GM18868 (cell line): ENCODE measurements at regions not wholly inside any gene's neighbourhood (a gene's known extent, or its start where the extent isn't known, plus 50 kb on each side); places are given as distances from the start of the nearest gene placed in this dataset.
"Not testable (repeated sequence)": the region's sequence is repeated elsewhere in the genome, so short reads cannot be mapped to it uniquely, and the experiment has no call there.

ENCODE experiments used
- ATAC-seq: cut with Tn5 transposase; IDR thresholded peaks from one replicate; pipeline ENCODE4 v1.9.1; 2021; ENCODE audit warnings: mild to moderate bottlenecking, moderate library complexity; ENCODE audit not compliant: unreplicated experiment

DNA sequence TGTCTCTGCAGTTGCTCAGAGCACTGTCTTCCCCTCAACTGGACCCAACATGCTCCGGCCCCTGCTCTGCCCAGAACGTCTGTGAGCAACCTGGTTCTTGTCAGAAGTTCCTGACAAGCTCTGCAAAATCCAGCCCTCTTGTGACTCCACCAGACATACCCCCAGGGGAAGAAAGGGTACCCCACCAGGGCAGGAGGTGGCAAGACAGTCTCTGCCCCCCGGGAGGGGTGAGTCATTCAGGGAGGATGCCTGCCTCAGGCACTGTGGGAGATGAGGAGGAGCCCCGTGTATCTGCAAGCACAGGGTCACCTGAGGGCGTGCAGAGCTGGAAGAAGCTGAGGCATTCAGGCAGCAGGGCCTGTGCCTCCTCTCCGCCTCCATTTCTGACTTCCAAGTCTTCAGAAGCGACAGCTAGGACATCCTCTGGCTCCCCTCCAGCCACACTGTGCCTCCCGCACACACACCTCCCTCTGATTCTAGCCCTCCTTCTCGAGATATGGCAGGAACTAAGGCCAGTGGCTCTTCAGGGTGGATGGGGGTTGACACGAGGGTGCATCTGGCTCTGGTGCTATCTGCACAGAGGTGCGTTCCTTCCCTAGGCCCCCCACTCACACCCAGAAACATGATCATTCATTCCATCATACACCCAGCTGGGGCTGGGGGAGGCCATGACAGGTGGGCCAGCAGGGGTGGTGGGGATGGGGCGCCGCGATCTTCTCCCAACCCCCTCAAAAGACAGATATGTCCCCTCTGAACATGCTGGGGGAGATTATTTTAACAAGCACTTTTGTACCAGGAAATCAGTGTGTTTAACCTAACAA lies 222.2 kb downstream of the CYP26B1 start:
- no peak for ATAC-seq

DNA sequence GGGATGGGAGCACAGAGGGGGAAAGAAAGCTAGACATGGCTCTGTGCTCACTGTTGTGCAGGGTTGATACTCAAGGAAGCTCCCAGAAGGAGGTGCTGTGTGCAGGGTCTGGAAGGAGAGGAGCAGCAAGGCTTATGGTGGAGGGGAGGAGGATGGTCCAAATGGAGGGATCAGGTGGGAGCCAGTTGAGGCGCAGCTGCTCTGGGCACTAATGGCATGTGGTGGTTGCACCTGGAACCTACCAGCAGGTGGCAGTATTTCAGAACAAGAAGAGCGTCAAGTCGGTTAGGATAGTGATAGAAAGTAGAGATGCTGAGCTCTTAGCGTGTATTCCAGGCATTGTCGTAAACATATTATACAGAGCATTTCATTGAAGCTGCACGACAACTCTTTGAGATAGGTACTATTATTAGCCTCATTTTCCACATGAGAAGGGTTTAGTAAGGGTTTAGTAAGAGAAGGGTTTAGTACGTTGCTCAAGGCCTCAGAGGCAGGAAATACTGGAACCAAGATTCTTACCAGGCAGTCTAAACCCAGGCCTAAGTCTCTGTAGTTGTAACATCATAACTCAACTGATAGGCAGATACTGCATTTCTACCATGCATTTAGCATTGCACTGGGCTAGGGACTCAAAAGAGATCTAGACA lies 223.7 kb downstream of the CYP26B1 start:
- peak; percentile 91 for ATAC-seq

DNA sequence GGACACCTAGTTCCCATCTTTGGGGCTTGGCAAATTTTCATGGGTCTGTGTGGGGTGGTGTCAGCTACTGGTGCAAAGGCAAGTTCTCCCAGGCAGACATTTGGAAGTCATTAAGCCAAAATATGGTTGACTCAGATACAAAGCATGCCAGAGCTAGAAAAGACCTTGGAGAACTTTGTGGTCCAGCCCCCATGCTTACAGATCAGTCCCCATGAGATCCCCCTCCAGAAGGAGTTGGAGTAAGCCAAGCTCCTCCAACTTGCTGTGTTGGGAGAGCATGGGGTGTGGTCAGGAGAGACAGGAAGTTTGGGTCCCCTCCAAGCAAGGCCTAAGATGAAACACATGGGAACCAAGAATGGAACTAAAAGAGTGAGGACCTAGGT lies 224.5 kb downstream of the CYP26B1 start:
- no peak for ATAC-seq

DNA sequence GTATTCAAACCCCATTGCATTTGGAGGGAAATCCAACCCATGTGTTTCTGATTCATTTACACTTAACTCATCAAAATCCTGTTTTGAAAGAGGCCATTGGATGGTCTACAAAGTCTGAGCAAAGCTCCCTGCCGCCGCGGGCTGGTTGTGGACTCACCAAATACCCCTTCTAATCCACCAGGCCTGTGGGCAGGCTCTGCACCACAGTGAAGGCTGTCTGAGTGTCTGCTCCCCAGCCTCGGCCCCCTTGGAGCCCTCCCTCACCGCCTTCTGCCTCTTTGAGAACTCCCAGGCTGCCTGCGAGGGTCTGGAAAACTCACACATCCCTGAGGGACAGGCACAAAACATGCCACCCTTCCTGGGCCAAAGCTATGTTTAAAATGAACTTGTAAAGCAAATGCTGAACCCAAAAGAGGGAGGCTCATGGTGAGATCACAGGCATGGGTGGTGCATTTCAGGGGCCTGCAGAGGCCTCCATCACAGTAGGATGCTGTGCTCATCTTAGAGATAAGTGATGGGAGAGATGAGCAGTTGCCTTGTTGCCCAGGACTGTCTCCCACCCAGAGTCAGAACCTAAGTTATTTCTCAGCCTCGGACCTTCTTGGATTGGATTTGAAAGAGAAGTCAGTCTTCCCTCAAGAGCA lies 225.0 kb downstream of the CYP26B1 start:
- ATAC-seq, result no peak

DNA sequence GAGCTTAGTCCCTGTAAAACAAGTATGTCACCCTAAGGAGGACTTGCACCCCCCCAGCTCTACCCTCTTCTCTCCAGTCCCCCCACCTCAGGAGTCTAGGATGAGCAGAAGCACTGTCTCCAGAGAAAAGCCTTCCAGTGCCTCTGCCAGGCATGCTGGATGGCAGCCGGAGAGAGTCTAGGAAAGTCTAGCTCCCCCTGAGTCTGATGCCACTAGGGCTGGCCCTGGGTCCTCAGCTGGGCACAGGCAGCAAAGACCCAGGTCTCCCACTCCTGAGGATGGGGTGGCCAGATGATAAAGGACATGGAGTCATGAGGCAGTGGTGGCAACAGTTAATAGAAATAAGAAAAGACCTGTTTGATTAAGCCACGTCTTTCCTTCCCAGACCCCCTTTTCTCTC lies 225.6 kb downstream of the CYP26B1 start:
- ATAC-seq, result no peak

DNA sequence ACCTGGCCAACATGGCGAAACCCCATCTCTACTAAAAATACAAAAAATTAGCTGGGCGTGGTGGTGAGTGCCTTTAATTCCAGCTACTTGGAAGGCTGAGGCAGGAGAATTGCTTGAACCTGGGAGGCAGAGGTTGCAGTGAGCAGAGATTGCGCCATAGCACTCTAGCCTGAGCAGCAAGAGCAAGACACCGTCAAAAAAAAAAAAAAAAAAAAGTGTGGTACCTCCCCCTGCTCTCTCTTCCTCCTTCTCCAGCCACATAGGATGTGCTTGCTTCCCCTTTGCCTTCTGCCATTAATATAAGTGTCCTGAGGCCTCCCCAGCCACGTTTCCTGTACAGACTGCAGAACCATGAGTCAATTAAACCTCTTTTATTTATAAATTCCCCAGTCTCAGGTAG lies 226.8 kb downstream of the CYP26B1 start:
- not testable (repeated sequence) for ATAC-seq

DNA sequence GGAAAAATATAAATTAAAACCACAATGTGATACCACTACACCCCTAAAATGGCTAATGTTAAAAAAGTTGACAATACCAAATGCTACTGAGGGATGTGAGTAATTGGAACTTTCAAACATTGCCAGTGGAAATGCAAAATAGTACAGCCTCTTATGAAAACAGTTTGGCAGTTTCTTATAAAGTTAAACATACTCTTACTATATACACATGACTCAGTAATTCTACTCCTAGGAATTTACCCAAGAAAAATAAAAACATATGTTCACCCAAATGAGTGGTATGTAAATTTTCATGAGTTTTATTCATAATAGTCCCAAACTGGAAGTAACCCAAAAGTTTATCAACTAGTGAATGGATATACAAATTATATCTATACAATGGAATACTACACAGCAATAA lies 228.0 kb downstream of the CYP26B1 start:
- ATAC-seq, result no peak

DNA sequence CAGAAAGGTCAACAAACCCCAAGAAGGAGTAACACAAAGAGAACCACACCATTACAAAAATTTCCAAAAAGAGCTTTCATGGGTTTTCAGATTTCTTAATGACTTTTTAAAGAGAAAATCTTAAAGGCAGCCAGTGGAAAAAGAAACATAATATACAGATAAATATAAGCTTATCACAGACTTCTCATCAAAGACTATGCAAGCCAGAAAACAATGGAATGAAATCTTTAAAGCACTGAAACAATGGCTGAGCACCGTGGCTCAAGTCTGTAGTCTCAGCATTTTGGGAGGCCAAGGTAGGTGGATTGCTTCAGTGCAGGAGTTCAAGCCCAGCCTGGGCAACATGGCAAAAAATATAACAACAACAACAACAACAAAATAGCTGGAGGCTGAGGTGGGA lies 237.4 kb downstream of the CYP26B1 start:
- ATAC-seq, result no peak

DNA sequence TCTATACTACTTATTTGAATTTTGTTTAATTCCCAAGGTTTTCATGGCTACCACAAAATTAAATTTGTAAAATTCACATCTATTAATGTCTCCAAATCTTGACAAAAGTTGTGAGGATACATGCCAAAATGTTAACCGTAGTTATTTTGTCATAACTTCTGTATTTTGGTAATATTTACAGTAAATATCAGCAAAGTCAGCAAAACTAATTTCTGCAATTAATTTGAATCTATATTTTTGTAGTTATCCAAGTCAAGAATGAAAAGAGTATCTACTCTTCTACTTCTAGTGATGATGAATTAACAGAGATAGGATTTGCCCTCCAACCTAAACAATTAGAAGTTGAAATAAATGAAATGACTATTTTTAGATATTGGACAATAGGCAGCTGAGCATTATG lies 238.9 kb downstream of the CYP26B1 start:
- ATAC-seq, result no peak

DNA sequence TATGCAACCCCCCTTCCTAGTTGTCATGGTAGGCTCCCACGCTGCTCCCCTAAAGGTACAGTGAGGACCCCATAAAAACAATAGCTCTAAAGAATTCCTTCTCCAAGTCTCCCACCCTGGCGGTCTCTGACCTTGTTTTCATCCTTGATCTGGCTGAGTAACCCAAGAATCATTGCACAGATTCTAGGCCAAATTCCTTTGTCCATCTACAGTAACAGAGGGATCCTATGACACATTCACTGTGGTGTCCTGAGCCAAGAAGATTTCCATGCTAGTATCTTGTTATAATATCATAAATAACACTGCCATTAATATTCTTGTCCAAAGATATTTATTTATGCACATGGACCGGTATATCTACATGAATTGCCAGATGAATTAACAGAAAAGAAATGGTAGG lies 240.2 kb downstream of the CYP26B1 start:
- no peak for ATAC-seq

DNA sequence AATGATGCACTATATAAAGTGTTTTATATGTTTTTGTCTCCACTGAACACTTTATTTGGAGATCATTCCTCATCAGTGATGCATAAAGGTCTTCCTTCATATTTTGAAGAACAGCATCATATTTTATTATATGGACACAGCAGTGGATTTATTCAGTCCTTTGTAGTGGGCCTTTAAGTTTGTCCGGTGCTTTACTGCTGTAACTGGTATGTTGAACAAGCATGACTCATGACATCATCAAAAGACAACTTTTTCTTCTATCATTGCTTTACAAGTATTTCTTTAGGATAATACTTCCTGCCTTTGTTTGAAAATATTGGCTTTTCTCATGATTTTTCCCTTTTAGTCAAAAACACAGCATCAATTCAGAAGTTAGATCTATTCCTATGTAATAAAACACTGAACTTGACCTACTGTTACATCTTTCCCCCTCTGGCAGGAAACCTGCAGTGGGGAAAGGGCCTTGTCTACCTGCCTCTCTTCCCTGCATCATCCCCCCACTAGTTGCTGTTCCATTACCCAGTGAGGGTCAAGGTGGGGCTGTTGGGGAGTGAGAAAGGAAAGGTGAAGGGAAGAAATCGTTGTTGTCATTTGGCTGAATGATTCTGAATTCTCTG lies 241.2 kb downstream of the CYP26B1 start:
- ATAC-seq, result no peak

DNA sequence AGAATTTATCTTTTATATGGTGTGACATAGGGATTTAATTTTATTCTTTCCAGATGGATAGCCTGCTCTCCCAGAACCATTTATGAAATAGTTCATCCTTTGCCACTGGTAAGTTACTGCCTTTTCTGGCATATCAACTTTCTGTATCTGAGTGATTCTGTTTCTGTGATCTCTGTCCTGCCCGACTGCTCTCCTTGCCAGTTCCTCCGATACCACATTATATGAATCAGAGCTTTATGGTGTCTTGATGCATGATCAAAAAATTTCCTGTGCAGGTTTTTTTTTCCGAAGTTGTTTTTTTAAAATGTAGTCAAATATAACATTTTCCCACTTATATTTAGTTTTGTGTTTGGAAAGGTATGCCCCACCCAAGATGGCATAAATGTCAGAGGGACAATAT lies 242.5 kb downstream of the CYP26B1 start:
- ATAC-seq, result no peak

DNA sequence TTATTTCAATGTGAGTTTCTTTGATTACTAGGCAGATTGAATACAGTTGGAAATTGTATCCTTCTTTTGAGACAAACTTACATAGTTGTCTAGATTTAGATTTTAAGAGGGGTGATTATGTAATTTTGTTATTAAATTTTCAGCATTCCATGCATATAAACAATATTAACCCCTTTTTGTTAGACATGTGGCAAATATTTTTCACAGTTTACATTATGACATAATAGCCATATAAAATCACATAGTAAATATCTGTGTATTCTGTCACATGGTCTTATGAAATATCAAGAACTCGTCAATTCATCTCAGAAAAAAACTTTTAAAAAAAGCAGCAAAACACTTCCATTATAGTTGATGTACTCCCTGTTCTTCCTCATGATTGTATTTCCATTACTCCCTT lies 243.8 kb downstream of the CYP26B1 start:
- no peak for ATAC-seq

DNA sequence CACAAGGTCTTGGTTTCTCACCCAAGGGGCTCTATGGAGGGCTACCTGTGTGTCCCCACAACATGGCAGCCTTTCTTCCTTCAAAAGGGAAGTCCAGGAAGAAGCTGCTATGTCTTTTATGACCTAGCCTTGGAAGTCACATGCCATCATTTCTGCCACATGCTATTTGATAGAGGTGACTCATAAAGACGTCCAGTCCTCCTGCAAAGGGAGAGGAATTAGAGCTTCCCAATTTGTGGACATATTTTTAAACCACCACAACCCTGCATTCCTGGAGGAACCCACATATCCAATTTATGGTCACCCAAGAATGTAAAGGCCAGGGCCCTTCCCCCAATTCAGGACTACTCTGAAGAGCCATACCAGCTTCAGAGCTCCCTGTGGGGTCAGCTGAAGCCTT lies 246.2 kb downstream of the CYP26B1 start:
- no peak for ATAC-seq

DNA sequence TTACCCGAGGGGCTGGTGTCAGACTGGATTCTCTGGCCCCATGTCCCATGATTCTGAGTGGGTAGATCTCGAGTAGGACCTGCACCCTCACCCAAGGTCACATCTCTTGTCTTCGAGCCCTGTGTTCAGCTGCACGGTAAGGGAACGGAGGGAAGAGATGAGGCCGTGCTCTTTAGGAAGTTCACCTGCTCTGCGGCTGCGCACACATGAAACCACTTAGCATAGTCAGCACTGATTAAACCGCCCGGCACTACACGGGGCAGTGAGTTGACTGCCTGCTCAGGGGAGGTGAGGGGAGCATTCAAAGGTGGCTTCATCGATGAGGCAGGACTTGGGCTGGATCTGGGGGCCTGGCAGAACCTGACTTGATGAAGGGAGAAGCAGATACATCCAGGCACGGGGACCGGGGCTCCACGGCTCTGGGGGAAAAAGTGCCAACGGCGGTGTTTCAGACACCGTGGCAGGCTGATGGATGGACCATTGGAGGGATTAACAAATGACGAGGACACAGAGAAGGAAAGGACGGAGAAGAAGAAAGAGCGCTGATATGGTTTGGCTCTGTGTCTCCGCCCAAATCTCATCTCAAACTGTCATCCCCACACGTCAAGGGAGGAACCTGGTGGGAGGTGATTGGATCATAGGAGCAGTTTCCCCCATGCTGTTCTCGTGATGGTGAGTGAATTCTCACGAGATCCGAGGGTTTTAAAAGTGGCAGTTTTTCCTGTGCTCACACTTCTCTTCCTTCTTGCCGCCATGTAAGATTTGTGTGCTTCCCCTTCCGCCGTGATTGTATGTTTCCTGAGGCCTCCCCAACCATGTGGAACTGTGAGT lies 248.6 kb downstream of the CYP26B1 start:
- no peak for ATAC-seq

DNA sequence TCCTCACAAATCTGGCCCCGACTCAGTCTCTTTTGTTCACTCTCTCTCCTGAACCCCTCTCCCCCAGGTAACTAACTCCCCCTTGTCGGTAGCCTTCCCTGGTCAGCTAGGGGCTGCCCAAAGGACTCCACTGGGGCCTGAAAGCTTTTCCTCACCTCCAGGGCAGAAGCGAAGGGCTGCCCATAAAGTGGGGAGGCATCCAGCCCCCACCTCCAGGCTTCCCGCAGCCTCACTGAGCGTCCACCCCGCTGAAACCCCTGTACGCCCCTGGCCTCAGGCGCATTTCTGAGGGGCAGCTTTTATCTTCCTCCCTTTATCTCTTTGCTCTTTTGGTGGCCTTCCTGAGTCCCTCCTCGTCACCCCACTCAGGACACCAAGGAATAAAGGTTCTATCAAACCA lies 249.3 kb downstream of the CYP26B1 start:
- ATAC-seq, result no peak

DNA sequence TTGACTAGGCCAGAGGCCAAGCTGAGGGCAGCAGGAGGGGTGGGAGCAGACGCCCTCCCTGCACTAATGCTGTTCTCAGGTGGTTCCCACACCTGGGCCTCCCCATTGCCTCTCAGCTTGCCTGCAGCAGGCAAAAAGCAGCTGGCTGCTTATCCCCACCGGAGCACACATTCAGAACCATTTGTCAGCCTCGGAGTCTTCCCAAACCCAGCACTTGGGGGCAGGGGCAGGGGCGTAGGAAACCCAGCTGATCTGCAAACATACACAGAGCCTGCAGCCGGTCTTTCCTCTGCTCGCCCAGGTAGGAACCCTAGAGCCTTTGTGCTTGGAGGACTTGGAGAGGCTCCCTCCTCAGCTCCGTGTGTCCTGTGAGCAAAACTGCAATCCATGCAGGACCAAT lies 249.8 kb downstream of the CYP26B1 start:
- ATAC-seq, result no peak

DNA sequence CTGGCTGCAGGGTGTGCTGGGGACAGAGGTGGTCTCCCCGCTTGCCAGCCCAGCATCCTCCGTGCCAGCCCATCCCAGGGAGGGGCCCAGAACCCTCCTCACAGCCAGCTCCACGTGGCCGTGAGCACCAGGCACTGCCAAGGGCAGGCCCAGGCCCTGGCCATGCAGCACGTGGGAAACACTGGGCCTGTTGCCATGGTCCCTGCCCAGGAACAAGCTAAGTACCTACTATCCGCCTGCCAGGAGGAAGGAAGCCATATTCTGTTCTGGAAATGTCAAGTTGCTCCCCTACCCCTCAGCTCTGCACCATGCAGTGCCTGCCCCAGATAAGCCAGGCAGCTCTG lies 250.6 kb downstream of the CYP26B1 start:
- no peak for ATAC-seq

DNA sequence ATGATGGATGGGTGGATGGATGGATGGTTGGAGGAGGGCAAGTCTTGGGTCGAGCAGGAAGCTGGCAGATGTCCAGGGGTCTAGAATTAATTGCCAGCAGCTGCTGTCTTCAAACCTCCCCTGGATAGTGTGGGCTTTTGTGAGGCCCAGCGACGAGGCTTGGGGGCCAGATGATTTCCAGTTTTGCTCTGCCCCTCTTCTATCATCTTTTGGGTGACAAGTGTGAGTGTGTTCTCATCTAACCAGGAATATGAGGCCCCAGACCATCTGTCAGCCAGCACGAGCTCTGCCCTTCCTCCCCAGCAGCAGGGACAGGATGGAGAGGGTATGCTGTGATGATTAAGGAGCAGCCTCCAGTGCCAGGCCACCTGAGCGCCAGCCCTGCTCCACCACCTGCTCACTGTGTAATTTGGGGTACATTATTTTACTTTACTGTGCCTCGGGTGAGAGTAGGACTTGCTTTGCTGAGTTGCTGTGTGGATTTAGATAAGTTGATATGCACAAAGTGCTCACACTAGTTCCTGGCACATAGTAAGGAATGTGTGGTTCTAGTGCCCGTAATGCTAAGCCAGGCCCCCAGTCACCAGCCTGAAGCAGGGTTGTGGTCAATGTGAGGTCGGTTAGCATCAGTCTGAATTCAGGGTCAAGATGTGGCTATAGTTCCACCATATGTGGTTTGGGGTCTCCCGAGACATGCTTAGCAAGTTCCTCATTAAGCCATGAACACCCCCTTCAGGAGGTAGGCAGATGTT lies 251.1 kb downstream of the CYP26B1 start:
- no peak for ATAC-seq
